Muscle layer of colon (tissue), 2 donors: ENCODE measurements at regions not wholly inside any gene's neighbourhood (a gene's known extent, or its start where the extent isn't known, plus 50 kb on each side); places are given as distances from the start of the nearest gene placed in this dataset.

ENCODE experiments used
- H3K27ac ChIP-seq: one replicate; pipeline ENCODE4 v1.7.0; 2013; ENCODE audit warnings: low read depth, mild to moderate bottlenecking, low read length, moderate library complexity
- H3K27me3 ChIP-seq, 2 donors: one replicate each; pipeline ENCODE4 v1.7.0; 2013; ENCODE audit warnings: low read length in 2 of 2, mild to moderate bottlenecking in 2 of 2; ENCODE audit not compliant: insufficient read depth in 2 of 2, control insufficient read depth in 1 of 2
- H3K36me3 ChIP-seq: one replicate; pipeline ENCODE4 v1.7.0; 2013; ENCODE audit warnings: mild to moderate bottlenecking, low read length; ENCODE audit not compliant: insufficient read depth
- H3K4me1 ChIP-seq: one replicate; pipeline ENCODE4 v1.7.0; 2013; ENCODE audit warnings: mild to moderate bottlenecking, low read length; ENCODE audit not compliant: insufficient read depth
- H3K4me3 ChIP-seq, 2 donors: one replicate each; pipeline ENCODE4 v1.7.0; 2013; ENCODE audit warnings: low read length in 2 of 2, low read depth in 1 of 2, mild to moderate bottlenecking in 1 of 2, moderate library complexity in 1 of 2
- H3K9ac ChIP-seq: one replicate; pipeline ENCODE4 v1.7.0; 2013; ENCODE audit warnings: low read length
- H3K9me3 ChIP-seq: one replicate; pipeline ENCODE4 v1.7.0; 2013; ENCODE audit warnings: mild to moderate bottlenecking, low read length
- donor health status: abdominal sarcoma.
- donor health status: Adenocarcinoma of cecum.

GRCh38 chrX:40424259-40424658 lies 156.5 kb upstream of the ATP6AP2 start:
- peaks cover 4% of the 10 kb centered on the region for H3K4me1 ChIP-seq
- no peak overlapping the region for H3K27ac ChIP-seq
- H3K9me3 ChIP-seq: peaks cover 18% of the 10 kb centered on the region
- H3K36me3 ChIP-seq: no peaks in the 10 kb centered on the region
- H3K9ac ChIP-seq: no peak overlapping the region
- H3K27me3 ChIP-seq: peaks cover 0 to 10% of the 10 kb centered on the region in 2 donors
- H3K4me3 ChIP-seq: no peak overlapping the region

GRCh38 chrX:40423299-40423698 lies 157.5 kb upstream of the ATP6AP2 start:
- Histone ChIP-seq H3K9ac (no peak overlapping the region), H3K4me3 (no peak overlapping the region), H3K27ac (no peak overlapping the region), H3K36me3 (no peaks in the 10 kb centered on the region), H3K4me1 (peaks cover 4% of the 10 kb centered on the region), H3K9me3 (peaks cover 9% of the 10 kb centered on the region), H3K27me3 (peaks cover 0 to 10% of the 10 kb centered on the region in 2 donors)

GRCh38 chrX:40422021-40422420 lies 158.7 kb upstream of the ATP6AP2 start:
- no peak overlapping the region for H3K27ac ChIP-seq
- peaks cover 0 to 10% of the 10 kb centered on the region in 2 donors for H3K27me3 ChIP-seq
- H3K4me1 ChIP-seq: peaks cover 4% of the 10 kb centered on the region
- no peaks in the 10 kb centered on the region for H3K36me3 ChIP-seq
- H3K9ac ChIP-seq: no peak overlapping the region
- H3K9me3 ChIP-seq: peaks cover 3% of the 10 kb centered on the region
- no peak overlapping the region for H3K4me3 ChIP-seq

- no peak overlapping the region for H3K27ac ChIP-seq
- H3K4me1 ChIP-seq: peaks cover 4% of the 10 kb centered on the region
- H3K4me3 ChIP-seq: no peak overlapping the region
- peaks cover 3% of the 10 kb centered on the region for H3K9me3 ChIP-seq
- H3K9ac ChIP-seq: no peak overlapping the region
- peaks cover 0 to 10% of the 10 kb centered on the region in 2 donors for H3K27me3 ChIP-seq
- no peaks in the 10 kb centered on the region for H3K36me3 ChIP-seq
Observed at GRCh38 chrX:40420899-40421729, 159.7 kb upstream of the ATP6AP2 start.

- no peak overlapping the region for H3K9ac ChIP-seq
- H3K27me3 ChIP-seq: peaks cover 0 to 13% of the 10 kb centered on the region in 2 donors
- H3K9me3 ChIP-seq: peaks cover 3% of the 10 kb centered on the region
- peaks cover 4% of the 10 kb centered on the region for H3K4me1 ChIP-seq
- no peaks in the 10 kb centered on the region for H3K36me3 ChIP-seq
- no peak overlapping the region for H3K4me3 ChIP-seq
- no peak overlapping the region for H3K27ac ChIP-seq
Observed at GRCh38 chrX:40418813-40419195, 162.0 kb upstream of the ATP6AP2 start.

GRCh38 chrX:40418146-40418812 lies 162.5 kb upstream of the ATP6AP2 start:
- Histone ChIP-seq H3K27me3 (peaks cover 0 to 18% of the 10 kb centered on the region in 2 donors), H3K4me3 (no peak overlapping the region), H3K27ac (no peak overlapping the region), H3K9ac (no peak overlapping the region), H3K9me3 (peaks cover 3% of the 10 kb centered on the region), H3K4me1 (peaks cover 4% of the 10 kb centered on the region), H3K36me3 (no peaks in the 10 kb centered on the region)

- Histone ChIP-seq H3K36me3 (no peaks in the 10 kb centered on the region), H3K9ac (no peak overlapping the region), H3K27me3 (peaks cover 0 to 11% of the 10 kb centered on the region in 2 donors), H3K4me3 (no peak overlapping the region), H3K27ac (no peak overlapping the region), H3K9me3 (no peaks in the 10 kb centered on the region), H3K4me1 (no peaks in the 10 kb centered on the region)
Observed at GRCh38 chrX:40415675-40416074, 165.1 kb upstream of the ATP6AP2 start.

- H3K9me3 ChIP-seq: peaks cover 8% of the 10 kb centered on the region
- H3K36me3 ChIP-seq: no peaks in the 10 kb centered on the region
- H3K4me3 ChIP-seq: no peak overlapping the region
- H3K4me1 ChIP-seq: no peaks in the 10 kb centered on the region
- H3K27ac ChIP-seq: no peak overlapping the region
- no peak overlapping the region for H3K9ac ChIP-seq
- H3K27me3 ChIP-seq: peaks cover 0 to 11% of the 10 kb centered on the region in 2 donors
Observed at GRCh38 chrX:40414335-40414734, 166.4 kb upstream of the ATP6AP2 start.

GRCh38 chrX:40411340-40412111 lies 169.2 kb upstream of the ATP6AP2 start:
- Histone ChIP-seq H3K27me3 (peaks cover 0 to 11% of the 10 kb centered on the region in 2 donors), H3K27ac (no peak overlapping the region), H3K9ac (no peak overlapping the region), H3K36me3 (no peaks in the 10 kb centered on the region), H3K9me3 (peaks cover 8% of the 10 kb centered on the region), H3K4me1 (no peaks in the 10 kb centered on the region), H3K4me3 (no peak overlapping the region)

GRCh38 chrX:40410859-40411258 lies 169.9 kb upstream of the ATP6AP2 start:
- H3K27ac ChIP-seq: no peak overlapping the region
- peaks cover 0 to 9% of the 10 kb centered on the region in 2 donors for H3K27me3 ChIP-seq

GRCh38 chrX:40406330-40406859 lies 174.4 kb upstream of the ATP6AP2 start:
- H3K36me3 ChIP-seq: no peaks in the 10 kb centered on the region
- no peaks in the 10 kb centered on the region for H3K27me3 ChIP-seq
- H3K9me3 ChIP-seq: peaks cover 12% of the 10 kb centered on the region
- no peak overlapping the region for H3K27ac ChIP-seq
- no peak overlapping the region for H3K4me3 ChIP-seq
- peaks cover 5% of the 10 kb centered on the region for H3K4me1 ChIP-seq
- no peak overlapping the region for H3K9ac ChIP-seq

More at GRCh38 chrX:40410859-40411258, 169.9 kb upstream of the ATP6AP2 start:
- Histone ChIP-seq H3K4me3 (no peak overlapping the region), H3K36me3 (no peaks in the 10 kb centered on the region), H3K9me3 (peaks cover 8% of the 10 kb centered on the region), H3K4me1 (no peaks in the 10 kb centered on the region), H3K9ac (no peak overlapping the region)
